Prostate gland (tissue), 2 donors: ENCODE measurements at regions not wholly inside any gene's neighbourhood (a gene's known extent, or its start where the extent isn't known, plus 50 kb on each side); places are given as distances from the start of the nearest gene placed in this dataset.

Source experiments
- DNase-seq: peaks from one replicate; pipeline ENCODE4 v3.0.0-alpha.2; 2019; ENCODE audit warnings: low spot score
- H3K27ac ChIP-seq, 2 donors: fragments of 200-600 bp; sonication (generic); 2 replicates each; pipeline ENCODE4 v1.5.1; 2017 to 2019
- H3K27me3 ChIP-seq: fragments of 200-600 bp; sonication (generic); replicated peaks from 2 replicates; pipeline ENCODE4 v1.5.1; 2019; ENCODE audit not compliant: insufficient read depth
- H3K36me3 ChIP-seq, 2 donors: fragments of 200-600 bp; sonication (generic); 1 replicate in 1 of 2; 2 replicates in 1 of 2; pipeline versions ENCODE4 v1.5.1 to v1.8.1; 2017 to 2019
- H3K4me1 ChIP-seq: fragments of 200-600 bp; sonication (generic); replicated peaks from 2 replicates; pipeline ENCODE4 v1.5.1; 2019
- H3K4me3 ChIP-seq, 2 donors: fragments of 200-600 bp; sonication (generic); 2 replicates each; pipeline ENCODE4 v1.5.1; 2017 to 2019
- H3K9me3 ChIP-seq: fragments of 200-600 bp; sonication (generic); 2 replicates; pipeline ENCODE4 v1.5.1; 2017
- POLR2A ChIP-seq: fragments of 450-650 bp; IDR thresholded peaks from one replicate; pipeline ENCODE4 v1.6.1; 2016; ENCODE audit warnings: antibody characterized with exemption, mild to moderate bottlenecking
- POLR2AphosphoS5 ChIP-seq: sonication (generic); formaldehyde crosslinking; IDR thresholded peaks from one replicate; pipeline ENCODE4 v1.6.1; 2017; ENCODE audit warnings: antibody characterized with exemption
- WGBS: methylation state at CpG from one replicate; pipeline ENCODE4 v1.1.5; 2018; 5-methylcytosine and 5-hydroxymethylcytosine counted together
- intact Hi-C: fragments of 100-400 bp; cut with DNase I; formaldehyde crosslinking; loops from one replicate; pipeline ENCODE4 v1.14.2; 2022
- TF ChIP-seq, protein P1 (sequence below), 4 experiments: fragments of 200-600 bp in 2 of 4; fragments of 450-650 bp in 2 of 4; sonication (generic) in 2 of 4; IDR thresholded peaks; 1 replicate in 3 of 4; 2 replicates in 1 of 4; pipeline ENCODE4 v1.5.1; 2016 to 2019; ENCODE audit warnings: antibody characterized with exemption in 4 of 4, mild to moderate bottlenecking in 2 of 4, moderate library complexity in 2 of 4

DNA sequence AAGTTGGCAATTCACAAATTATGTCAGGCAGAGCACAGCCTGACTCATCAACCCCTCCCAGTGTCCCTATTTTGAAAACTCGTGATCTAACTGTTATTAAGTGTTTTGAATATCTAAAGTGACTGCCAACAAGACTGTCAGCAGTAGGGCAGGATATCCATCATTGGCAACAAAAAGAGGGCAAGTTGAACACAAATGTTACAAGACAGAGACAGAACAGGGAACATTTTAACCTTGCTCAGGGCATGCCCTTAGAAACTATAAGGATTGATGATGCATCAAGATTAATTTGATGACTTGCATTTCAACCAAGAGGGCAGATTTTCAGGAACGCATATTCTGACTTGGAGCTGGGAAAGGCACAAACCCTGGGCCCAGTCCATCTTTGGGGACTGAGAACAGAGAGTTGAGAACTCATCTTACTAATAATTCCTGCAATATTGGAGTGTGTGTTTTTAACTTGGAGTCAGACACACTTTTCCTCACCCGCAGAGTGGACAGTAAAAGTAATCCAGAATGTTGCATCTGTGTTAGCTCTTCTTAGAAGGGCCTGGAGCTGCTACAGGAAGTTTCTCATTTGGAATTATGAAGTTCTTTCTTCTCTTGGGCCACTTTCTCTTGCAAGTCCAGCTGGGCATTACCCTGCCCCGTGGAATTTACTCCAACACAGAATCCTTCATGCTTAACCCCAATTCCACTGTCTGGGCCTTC is 317.2 kb downstream of the LTN1 start:
- intact Hi-C loops = no loop called here
- H3K4me3 ChIP-seq = no peak overlapping the region
- peak overlapping the region in 1 of 2 donors; percentile 19 for H3K27ac ChIP-seq
- TF ChIP-seq POLR2A (no peak), POLR2AphosphoS5 (no peak)
- TF ChIP-seq, protein P1, sequence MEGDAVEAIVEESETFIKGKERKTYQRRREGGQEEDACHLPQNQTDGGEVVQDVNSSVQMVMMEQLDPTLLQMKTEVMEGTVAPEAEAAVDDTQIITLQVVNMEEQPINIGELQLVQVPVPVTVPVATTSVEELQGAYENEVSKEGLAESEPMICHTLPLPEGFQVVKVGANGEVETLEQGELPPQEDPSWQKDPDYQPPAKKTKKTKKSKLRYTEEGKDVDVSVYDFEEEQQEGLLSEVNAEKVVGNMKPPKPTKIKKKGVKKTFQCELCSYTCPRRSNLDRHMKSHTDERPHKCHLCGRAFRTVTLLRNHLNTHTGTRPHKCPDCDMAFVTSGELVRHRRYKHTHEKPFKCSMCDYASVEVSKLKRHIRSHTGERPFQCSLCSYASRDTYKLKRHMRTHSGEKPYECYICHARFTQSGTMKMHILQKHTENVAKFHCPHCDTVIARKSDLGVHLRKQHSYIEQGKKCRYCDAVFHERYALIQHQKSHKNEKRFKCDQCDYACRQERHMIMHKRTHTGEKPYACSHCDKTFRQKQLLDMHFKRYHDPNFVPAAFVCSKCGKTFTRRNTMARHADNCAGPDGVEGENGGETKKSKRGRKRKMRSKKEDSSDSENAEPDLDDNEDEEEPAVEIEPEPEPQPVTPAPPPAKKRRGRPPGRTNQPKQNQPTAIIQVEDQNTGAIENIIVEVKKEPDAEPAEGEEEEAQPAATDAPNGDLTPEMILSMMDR (IDR thresholded peaks at IDR 0.05) = no peak
- no peaks in the 10 kb centered on the region for H3K9me3 ChIP-seq
- DNase-seq = no peak
- no peaks in the 10 kb centered on the region for H3K27me3 ChIP-seq
- no peaks in the 10 kb centered on the region for H3K4me1 ChIP-seq
- whole genome bisulfite sequencing = 39% methylated on average over 4 of the region's 4 CpGs
- no peaks in the 10 kb centered on the region for H3K36me3 ChIP-seq

DNA sequence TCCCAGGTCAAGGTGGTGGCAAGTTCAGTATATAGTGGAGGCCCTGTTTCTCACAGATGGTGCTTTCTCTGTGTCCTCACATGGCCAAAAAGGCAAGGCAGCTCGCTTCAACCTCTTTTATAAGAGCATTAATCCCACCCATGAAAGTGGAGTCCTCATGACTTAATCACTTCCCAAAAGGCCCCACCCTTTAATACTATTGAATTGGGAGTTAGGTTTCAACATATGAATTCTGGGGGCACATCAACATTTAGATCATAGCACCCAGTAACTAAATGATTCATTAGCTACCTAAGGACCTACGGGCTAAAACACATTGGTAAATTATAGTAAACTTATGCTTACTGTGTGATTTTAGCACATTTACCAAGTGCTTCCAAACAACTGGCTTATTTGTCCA is 317.9 kb downstream of the LTN1 start:
- 53% methylated on average over 2 of the region's 2 CpGs for WGBS
- Histone ChIP-seq H3K36me3 (no peaks in the 10 kb centered on the region), H3K4me3 (no peak overlapping the region), H3K27me3 (no peaks in the 10 kb centered on the region), H3K4me1 (no peaks in the 10 kb centered on the region), H3K27ac (no peak overlapping the region), H3K9me3 (no peaks in the 10 kb centered on the region)
- no peak for DNase-seq
- intact Hi-C loops = no loop called here
- TF ChIP-seq, protein P1 (IDR thresholded peaks at IDR 0.05) = no peak
- TF ChIP-seq POLR2A (no peak), POLR2AphosphoS5 (no peak)

GRCh38 chr21:28671549-28672195 is 321.0 kb downstream of the LTN1 start:
- WGBS = 63% methylated on average over 7 of the region's 7 CpGs
- Histone ChIP-seq H3K9me3 (no peaks in the 10 kb centered on the region), H3K27me3 (no peaks in the 10 kb centered on the region), H3K27ac (no peak overlapping the region), H3K36me3 (no peaks in the 10 kb centered on the region), H3K4me3 (no peak overlapping the region), H3K4me1 (no peaks in the 10 kb centered on the region)
- intact Hi-C loops = no loop called here
- no peak for TF ChIP-seq POLR2AphosphoS5
- TF ChIP-seq POLR2A = no peak
- TF ChIP-seq, protein P1 (IDR thresholded peaks at IDR 0.05) = no peak
- DNase-seq = no peak

DNA sequence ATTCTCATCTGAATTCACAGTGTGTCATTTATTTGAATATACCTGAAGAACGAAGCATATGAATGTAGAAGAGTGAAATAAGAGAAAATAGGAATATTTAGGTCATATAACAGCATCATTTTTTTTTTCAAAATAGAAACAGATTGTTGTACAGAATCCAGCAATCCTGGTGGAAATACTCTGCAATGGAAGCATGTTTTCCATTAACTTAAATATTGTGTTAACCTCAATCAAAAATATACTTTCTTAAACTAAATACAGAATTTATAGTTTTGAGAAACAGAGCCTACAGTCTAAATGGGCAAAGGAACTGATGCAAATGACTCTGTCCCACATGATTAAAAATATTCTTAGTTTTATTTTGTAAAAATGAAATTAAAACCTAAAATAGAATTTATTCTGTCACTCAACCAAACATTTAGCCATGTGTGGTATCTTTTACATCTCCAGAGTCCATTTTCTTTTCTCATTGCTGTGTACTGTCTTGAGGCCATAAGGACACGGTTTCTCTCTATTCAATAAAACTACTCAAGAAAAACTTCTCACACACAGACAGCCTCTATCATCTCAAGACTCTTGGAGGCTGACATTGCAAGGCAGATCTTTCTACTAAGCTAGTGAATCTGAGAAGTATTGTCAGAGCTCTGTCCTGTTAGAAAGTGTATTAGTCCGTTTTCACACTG is 322.6 kb downstream of the LTN1 start:
- H3K9me3 ChIP-seq = no peaks in the 10 kb centered on the region
- no peaks in the 10 kb centered on the region for H3K36me3 ChIP-seq
- DNase-seq = no peak
- WGBS = 94% methylated on average over 3 of the region's 3 CpGs
- no peak overlapping the region for H3K27ac ChIP-seq
- no peaks in the 10 kb centered on the region for H3K4me1 ChIP-seq
- no peak overlapping the region for H3K4me3 ChIP-seq
- intact Hi-C loops = loop anchor here (10.0 kb wide), 1 partner anchor 65 kb away; no protein-coding TSS in a partner anchor
- H3K27me3 ChIP-seq = no peaks in the 10 kb centered on the region
- TF ChIP-seq POLR2AphosphoS5 (no peak), POLR2A (no peak)
- TF ChIP-seq, protein P1 (IDR thresholded peaks at IDR 0.05) = no peak
